Jurkat, Clone E6-1 (cell line): ENCODE measurements at regions not wholly inside any gene's neighbourhood (a gene's known extent, or its start where the extent isn't known, plus 50 kb on each side); places are given as distances from the start of the nearest gene placed in this dataset.

Source experiments
- DNase-seq: peaks from one replicate; pipeline ENCODE4 v3.0.0-alpha.2; 2011; ENCODE audit warnings: low read depth, low spot score
- H3K4me3 ChIP-seq: 2 replicates; pipeline ENCODE4 v1.5.1; 2011; ENCODE audit warnings: mild to moderate bottlenecking, low read length, control low read depth, moderate library complexity

DNA sequence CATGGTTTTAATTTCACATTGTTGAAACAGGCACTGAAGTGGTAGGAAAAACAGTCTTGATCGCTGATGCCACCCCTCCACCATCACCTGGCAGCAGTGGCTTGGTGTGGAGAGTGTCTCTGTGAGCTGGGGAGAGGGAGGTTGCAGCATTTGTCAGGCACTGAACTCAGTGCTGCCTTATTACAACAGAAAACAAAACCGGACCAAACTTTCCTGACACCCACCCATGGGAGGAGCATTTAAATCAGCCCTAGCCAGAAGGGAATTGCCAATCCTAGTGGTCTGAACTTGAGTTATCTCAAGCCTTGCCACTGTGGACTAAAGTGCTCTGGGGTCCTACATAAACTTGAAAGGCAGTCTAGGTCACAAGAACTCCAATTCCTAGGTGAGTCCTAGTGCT lies 103.0 kb upstream of the LGALSL start:
- DNase-seq, result no peak

DNA sequence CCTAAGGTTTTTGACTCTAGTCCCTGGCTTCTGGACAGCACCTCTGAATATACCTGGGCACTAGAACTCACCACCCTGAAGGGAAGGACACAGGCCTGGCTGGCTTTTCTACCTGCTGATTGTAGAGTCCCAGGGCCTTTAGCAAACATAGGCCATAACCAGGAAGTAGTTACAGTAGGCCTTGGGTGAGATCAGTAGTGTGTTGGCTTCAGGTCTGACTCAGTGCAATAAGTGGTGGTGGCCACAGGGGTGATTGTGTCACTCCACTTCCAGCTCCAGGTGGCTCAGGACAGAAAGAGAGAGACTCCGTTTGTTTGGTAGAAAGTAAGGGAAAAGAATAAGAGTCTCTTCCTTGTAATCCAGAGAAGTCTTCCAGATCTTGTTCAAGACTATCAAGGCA lies 101.7 kb upstream of the LGALSL start:
- no peak overlapping the region for H3K4me3 ChIP-seq
- no peak for DNase-seq

More for the DNA sequence above, 103.0 kb upstream of the LGALSL start:
- H3K4me3 ChIP-seq, result no peak overlapping the region

DNA sequence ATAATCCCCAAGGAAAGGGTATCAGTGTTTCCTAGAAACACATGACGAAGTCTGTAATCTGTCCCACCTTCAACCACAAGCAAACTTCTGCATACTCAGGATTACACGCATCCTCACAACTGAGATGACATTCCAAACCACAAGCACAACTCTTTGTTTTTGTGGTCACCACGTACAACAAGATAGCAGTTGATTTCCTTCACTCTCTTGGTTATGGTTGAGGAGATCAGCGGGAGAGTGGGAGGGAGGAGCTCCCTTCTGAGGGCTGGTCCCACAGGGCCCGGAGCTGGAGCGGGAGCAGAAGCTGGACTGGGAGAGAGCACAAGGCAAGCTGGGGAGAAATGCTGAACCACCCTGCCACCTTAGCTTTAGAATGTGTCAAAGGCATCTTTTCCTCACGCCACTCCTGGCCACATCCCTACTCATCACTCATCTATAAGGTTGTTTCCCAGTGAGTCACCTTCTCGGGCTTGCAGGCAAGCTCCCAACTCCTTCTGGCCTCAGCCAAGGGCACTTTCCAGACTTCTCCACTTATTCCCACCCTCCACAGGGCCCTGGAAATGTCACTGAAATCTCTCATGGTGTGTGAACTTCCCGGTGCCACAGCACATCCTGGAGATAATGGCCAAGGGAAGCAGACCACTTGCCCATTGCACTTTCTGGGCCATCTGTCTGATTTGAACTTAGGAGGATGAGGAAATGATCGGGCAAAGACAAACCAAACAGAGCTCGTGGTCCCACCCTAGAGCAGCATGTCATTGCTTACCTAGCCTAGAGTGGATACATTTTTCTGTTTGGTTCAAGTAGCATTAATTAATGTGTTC lies 98.9 kb upstream of the LGALSL start:
- no peak overlapping the region for H3K4me3 ChIP-seq
- no peak for DNase-seq

DNA sequence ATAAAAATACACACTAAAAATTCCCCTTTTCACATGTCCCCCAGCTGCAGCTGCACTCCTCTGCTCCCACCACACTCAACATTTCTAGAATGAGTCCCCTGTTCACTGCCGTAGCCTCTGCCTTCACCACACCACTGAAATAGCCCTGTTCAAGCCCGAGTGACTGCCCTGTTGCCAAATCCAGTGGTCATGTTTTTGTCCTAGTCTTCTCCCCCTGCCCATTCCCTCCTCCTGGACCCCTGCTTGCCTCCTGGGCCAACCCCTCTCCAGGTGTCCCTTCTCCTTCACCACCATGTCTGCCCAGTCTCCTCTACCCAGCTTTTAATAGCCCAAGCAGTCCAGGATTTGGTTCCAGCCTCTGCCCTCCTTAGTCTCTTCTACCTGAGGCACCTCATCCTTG lies 97.1 kb upstream of the LGALSL start:
- DNase-seq, result no peak
- no peak overlapping the region for H3K4me3 ChIP-seq

GRCh38 chr2:64359171-64359891 lies 94.6 kb upstream of the LGALSL start:
- no peak for DNase-seq
- no peak overlapping the region for H3K4me3 ChIP-seq

- DNase-seq, result no peak
Measured at GRCh38 chr2:64359892-64360657, 93.9 kb upstream of the LGALSL start.

DNA sequence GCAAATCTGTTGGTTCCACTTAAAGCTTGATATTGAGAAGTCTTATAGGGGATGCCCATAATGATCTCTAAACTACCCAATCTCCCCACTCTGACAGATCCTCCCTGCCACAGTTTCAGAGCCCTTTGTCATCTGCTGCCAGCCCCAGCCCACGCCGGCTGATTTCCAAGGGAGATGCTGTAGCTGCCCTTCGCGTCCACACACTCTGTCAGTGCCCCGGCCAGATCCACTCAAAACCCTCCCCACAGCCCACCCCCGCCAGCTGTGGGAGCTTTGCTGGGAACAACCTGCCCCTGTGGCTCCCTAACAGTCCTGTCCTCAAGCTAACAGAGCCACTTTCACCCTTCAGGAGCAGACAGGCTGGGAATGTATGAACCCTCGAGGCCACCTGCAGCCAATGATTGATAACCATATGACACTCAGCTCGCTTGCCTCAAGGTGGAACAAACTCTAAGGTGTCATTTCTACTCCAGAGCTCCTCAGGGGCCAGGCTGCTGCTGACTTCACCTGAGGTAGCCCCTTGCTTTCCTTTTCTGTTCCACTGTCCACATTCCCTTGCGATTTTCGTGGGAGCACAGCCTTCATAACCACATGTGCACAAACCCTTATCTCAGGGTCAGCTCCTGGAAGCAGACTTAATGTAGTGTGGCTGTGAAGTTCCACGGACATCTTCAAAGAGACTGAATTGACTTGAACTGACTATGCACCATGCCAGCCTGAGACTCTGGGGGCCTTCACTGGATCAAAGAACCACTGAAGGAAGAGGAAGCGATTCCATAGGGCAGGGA lies 92.6 kb upstream of the LGALSL start:
- no peak for DNase-seq
- H3K4me3 ChIP-seq, result no peak overlapping the region

More at GRCh38 chr2:64359892-64360657, 93.9 kb upstream of the LGALSL start:
- no peak overlapping the region for H3K4me3 ChIP-seq

DNA sequence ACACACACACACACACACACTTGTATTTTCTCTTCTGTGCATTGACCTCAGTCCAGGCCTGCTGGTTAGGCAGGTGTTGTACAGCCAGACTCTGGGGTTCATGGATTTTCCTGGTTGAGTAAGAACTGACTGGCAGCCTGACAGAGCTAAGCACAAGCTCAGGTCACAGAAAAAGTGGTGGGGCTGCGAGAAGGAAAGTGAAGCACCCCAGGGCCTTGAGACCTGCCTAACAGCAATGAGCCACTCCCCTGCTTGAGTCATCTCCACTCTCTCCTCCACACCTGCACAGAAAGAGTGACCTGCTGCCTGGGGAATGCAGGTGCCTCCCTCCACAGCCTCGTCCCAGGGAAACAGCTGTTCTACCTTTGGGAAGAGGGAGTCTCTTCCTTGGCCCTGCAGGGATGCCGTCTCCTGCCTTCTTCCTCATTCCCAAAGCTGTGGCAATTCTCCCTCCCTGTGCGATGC lies 91.4 kb upstream of the LGALSL start:
- H3K4me3 ChIP-seq, result no peak overlapping the region

DNA sequence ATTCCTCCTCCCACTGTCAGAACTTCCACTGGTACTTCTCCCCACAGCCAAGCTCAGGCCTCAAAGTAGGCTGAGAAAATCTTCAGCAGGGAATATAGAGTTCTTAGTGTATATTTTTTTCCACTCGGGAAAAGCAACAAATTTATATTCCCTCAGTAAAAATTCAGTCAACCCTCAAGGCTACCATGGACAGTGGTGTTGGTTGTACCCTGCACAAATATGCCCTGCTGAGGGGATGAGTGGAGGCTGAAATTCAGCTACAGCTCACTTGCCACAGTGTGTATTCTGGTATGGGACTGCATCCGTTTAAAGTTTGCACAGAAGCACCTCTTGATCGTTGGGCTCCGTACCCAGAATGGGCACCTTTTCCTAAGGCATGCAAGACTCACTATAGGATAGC lies 90.8 kb upstream of the LGALSL start:
- no peak overlapping the region for H3K4me3 ChIP-seq
- no peak for DNase-seq

More for the DNA sequence above, 91.4 kb upstream of the LGALSL start:
- DNase-seq, result no peak

- DNase-seq, result no peak
- no peak overlapping the region for H3K4me3 ChIP-seq
Measured at GRCh38 chr2:64363848-64364247, 90.1 kb upstream of the LGALSL start.

DNA sequence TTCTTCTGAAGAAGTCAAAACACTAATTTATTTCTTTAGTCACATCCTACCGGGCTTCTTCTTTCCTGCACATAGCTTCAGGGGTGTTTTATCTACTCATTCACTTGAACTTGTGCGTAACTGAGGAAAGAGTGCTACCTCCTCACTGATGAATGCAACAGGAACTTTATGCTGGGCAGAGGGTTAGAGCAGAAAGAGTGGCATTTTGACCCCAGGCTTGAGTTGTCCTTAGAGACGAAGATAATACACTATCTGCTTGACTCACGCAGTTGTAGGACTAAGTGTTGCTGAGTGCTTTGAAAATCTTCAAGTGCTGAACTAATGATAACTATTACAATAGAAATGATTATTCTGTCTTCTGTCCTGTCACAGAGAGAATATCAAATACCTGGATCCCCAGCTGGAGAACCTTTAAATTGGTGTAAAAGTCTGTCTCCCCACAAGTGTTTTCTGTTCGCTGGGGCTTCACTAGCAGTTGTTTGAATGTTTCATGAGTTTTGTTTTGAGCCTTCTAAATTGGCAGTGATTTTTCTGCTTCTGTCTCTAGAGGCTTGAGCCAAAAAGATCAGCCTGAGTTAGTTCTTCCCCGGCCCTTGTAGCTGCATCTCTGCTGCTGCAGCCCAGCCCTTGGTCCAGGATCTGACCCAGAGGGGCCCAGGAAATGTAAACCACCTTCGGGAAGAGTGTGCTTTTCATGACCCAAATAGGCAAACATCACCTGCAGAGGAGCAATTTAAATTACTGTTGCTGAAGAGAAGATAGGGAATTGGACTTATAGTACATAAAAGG lies 86.3 kb upstream of the LGALSL start:
- H3K4me3 ChIP-seq, result no peak overlapping the region
- DNase-seq, result no peak

GRCh38 chr2:64369706-64370105 lies 84.3 kb upstream of the LGALSL start:
- DNase-seq, result no peak

DNA sequence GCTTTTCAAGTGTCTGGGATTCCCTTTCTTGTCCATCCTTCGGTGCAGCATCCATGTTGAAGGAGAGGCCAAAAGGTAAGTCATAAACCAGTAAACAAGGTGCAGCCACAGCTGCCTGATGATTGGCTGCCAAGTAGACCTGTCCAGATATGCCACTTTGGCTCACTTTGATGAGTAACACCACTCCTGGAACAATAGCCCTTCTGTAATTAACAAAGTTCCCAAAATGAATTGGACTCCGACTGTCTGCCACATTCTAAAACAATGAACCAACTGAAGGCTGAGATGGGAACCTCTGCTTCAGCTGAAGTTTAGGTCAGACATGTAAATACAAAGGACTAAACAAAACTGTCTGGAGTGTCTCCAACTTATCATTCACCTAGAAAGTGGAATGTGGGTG lies 82.2 kb upstream of the LGALSL start:
- DNase-seq, result no peak
- no peak overlapping the region for H3K4me3 ChIP-seq

More at GRCh38 chr2:64369706-64370105, 84.3 kb upstream of the LGALSL start:
- no peak overlapping the region for H3K4me3 ChIP-seq

DNA sequence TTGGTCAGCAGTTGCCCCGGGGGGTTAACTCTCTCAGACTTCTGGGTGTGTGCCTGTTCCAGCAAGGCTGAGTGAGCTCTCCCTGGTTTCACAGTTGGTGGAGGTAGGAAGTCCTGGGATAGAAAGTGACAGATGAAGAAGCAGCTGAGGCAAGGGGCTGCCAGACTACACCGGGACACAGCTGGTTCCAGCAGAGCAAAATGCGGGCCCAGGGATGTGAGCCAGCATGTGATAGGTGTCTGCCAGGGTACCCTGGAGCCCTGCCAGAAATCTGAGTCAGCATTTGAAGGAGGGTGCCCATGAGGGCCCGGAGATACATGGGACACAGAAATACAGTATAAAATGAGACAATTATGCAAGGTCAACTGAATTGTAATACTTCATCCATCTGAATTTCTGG lies 79.3 kb upstream of the LGALSL start:
- H3K4me3 ChIP-seq, result no peak overlapping the region
- DNase-seq, result no peak

DNA sequence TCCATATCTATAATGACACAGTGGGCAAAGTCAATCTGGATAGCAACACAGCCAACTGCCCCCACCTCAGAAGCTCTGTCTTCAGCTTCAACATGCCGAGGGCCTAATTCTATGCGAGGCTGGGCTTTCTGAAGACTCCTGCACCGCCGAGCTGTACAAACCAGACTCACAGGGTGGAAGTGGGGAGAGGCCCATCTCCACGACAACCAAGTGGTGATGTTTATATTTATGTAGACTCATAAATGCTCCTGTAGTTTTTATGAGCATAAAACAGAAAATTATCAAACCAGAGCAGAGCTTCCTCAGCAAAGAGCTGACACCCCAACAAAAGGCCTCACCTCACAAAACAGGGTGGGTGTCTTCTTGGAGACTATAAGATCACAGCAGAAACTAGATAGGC lies 77.0 kb upstream of the LGALSL start:
- no peak overlapping the region for H3K4me3 ChIP-seq
- DNase-seq, result no peak

GRCh38 chr2:64379186-64379585 lies 74.8 kb upstream of the LGALSL start:
- DNase-seq, result no peak
- H3K4me3 ChIP-seq, result no peak overlapping the region

- DNase-seq, result no peak
- no peak overlapping the region for H3K4me3 ChIP-seq
Measured at GRCh38 chr2:64380853-64381527, 73.0 kb upstream of the LGALSL start.
